Ovary (tissue), 7 donors: ENCODE measurements at regions not wholly inside any gene's neighbourhood (a gene's known extent, or its start where the extent isn't known, plus 50 kb on each side); places are given as distances from the start of the nearest gene placed in this dataset.
"Not testable (repeated sequence)": the region's sequence is repeated elsewhere in the genome, so short reads cannot be mapped to it uniquely, and the experiment has no call there.

Experiments used
- DNase-seq, 5 donors: peaks; one replicate each; pipeline ENCODE4 v3.0.0-alpha.2; 2019 to 2020
- H3K27ac ChIP-seq, 2 donors: fragments of 200-600 bp; one replicate each; pipeline versions ENCODE4 v1.5.1 to v1.8.0; 2019 to 2022
- H3K27me3 ChIP-seq: fragments of 200-600 bp; one replicate; pipeline ENCODE4 v1.8.0; 2022
- H3K36me3 ChIP-seq: fragments of 200-600 bp; sonication (generic); one replicate; pipeline ENCODE4 v1.5.1; 2019
- H3K4me1 ChIP-seq: one replicate; pipeline ENCODE4 v1.8.1; 2013; ENCODE audit warnings: mild to moderate bottlenecking, moderate library complexity; ENCODE audit not compliant: insufficient read depth
- H3K4me3 ChIP-seq: fragments of 200-600 bp; sonication (generic); one replicate; pipeline ENCODE4 v1.5.1; 2017
- H3K9me3 ChIP-seq, 2 donors: fragments of 200-600 bp in 1 of 2; sonication (generic) in 1 of 2; one replicate each; pipeline versions ENCODE4 v1.5.1 to v1.8.1; 2013 to 2019; ENCODE audit warnings: mild to moderate bottlenecking in 1 of 2, moderate library complexity in 1 of 2
- EP300 ChIP-seq: sonication (generic); formaldehyde crosslinking; IDR thresholded peaks from one replicate; pipeline ENCODE4 v1.6.1; 2017; ENCODE audit warnings: antibody characterized with exemption
- POLR2A ChIP-seq: fragments of 450-650 bp; IDR thresholded peaks from one replicate; pipeline ENCODE4 v1.6.1; 2017; ENCODE audit warnings: antibody characterized with exemption, mild to moderate bottlenecking, moderate library complexity
- WGBS, 3 donors: extraction: QIAGEN DNeasy Blood & Tissue Kit in 1 of 3; methylation state at CpG; one replicate each; pipeline versions ENCODE4 v1.1.5 to v1.1.7; 2013 to 2017; 5-methylcytosine and 5-hydroxymethylcytosine counted together
- intact Hi-C, 4 donors: fragments of 100-400 bp; cut with DNase I; formaldehyde crosslinking; loops; one replicate each; pipeline versions ENCODE4 v1.11.0 to v1.15.1; 2022 to 2023
- TF ChIP-seq, protein P1 (sequence below), 3 donors: fragments of 450-650 bp in 2 of 3; fragments of 200-600 bp in 1 of 3; IDR thresholded peaks; one replicate each; pipeline versions ENCODE4 v1.5.1 to v1.8.0; 2016 to 2022; ENCODE audit warnings: antibody characterized with exemption in 3 of 3, mild to moderate bottlenecking in 1 of 3
- donor health status: DM: no; HTN: no; CAD: no; lungs with moderate emphysema.
- donor health status: DM: no; HTN: no; CAD: no.
- donor health status: Bipolar disorder and iron deficiency.
- donor health status: DM: no; HTN: no; CAD: no.
- donor health status: DM: yes; HTN: yes; CAD: no.

DNA sequence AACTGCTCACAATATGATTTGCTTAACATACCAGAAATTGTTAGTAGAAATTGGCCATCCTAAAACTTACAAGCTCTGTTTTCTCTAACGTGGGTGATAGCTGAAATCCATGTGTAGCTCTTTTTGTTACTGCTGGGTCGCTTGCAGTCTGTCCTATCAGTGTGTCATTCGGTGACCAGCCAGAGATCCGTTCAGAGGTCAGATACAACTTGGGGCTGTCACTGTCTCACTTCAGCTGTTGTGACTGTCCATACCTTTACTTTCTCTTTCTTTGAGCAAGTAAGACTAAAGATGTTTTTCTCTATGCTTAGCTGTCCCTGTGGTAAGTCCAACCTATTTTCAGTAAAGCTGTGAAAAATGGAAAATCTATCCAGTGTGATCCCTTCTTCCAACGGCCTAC lies 282.9 kb upstream of the KCNH7 start:
- no peaks in the 10 kb centered on the region for H3K27me3 ChIP-seq
- WGBS, 3 donors: 13 to 20% (median 16%) methylated on average over 5 of the region's 5 CpGs
- H3K27ac ChIP-seq: peak overlapping the region in 1 of 2 donors; percentile 24
- H3K9me3 ChIP-seq: no peaks in the 10 kb centered on the region
- H3K4me3 ChIP-seq: no peak overlapping the region
- H3K36me3 ChIP-seq: no peaks in the 10 kb centered on the region
- intact Hi-C loops: no loop called here
- TF ChIP-seq EP300 (no peak), POLR2A (no peak)
- TF ChIP-seq, protein P1, sequence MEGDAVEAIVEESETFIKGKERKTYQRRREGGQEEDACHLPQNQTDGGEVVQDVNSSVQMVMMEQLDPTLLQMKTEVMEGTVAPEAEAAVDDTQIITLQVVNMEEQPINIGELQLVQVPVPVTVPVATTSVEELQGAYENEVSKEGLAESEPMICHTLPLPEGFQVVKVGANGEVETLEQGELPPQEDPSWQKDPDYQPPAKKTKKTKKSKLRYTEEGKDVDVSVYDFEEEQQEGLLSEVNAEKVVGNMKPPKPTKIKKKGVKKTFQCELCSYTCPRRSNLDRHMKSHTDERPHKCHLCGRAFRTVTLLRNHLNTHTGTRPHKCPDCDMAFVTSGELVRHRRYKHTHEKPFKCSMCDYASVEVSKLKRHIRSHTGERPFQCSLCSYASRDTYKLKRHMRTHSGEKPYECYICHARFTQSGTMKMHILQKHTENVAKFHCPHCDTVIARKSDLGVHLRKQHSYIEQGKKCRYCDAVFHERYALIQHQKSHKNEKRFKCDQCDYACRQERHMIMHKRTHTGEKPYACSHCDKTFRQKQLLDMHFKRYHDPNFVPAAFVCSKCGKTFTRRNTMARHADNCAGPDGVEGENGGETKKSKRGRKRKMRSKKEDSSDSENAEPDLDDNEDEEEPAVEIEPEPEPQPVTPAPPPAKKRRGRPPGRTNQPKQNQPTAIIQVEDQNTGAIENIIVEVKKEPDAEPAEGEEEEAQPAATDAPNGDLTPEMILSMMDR (IDR thresholded peaks at IDR 0.05): no peak
- DNase-seq: no peak
- H3K4me1 ChIP-seq: no peaks in the 10 kb centered on the region

DNA sequence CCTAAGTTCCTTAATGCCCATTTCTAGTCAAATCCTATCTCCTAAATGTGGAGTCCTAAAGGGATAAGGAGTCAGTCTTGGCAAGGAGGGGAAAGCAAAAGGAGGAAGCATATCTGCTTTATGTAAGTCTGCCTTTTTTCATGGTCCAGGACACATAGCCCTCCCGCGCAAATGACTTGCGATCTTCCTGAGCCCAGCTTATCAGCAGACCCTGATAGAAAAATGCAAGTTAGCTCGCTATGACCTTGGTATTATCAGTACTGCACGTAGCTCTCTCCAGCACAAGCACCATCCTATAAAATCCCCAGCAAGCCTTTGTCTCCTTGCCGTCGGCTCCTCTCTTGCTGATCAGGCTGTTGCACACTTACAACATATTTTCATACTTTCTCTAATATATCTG lies 281.4 kb upstream of the KCNH7 start:
- 2 to 5% (median 3%) methylated on average over 7 of the region's 7 CpGs for WGBS, 3 donors
- Histone ChIP-seq H3K9me3 (no peaks in the 10 kb centered on the region), H3K36me3 (no peaks in the 10 kb centered on the region), H3K4me1 (no peaks in the 10 kb centered on the region), H3K27me3 (no peaks in the 10 kb centered on the region), H3K27ac (peak overlapping the region in 1 of 2 donors; percentile 25), H3K4me3 (no peak overlapping the region)
- intact Hi-C loops: no loop called here
- peak in 4 of 5 donors; percentile 6 to 55 (median 26) for DNase-seq
- TF ChIP-seq POLR2A: no peak
- TF ChIP-seq, protein P1 (IDR thresholded peaks at IDR 0.05): no peak
- no peak for TF ChIP-seq EP300

DNA sequence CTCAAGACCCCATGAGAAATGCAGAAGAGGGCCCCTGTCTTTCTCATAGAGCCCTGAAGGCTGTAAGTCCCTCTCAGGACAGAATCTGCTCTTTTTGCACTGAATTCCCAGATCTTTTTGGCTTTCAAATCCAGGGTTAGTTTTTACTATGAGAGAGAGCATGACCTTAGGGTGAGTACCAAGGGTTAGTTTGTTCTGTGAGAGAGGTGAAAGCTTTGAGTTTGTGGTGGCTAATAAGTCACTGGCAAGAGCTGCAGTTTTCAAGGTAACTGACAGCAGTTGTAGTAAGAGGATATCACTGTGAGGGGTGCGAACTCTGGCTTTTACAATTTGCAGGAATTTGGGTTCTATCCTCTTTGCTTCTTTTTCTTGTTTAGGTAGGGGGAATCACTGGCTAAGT lies 248.4 kb upstream of the KCNH7 start:
- TF ChIP-seq EP300 (no peak), POLR2A (no peak)
- TF ChIP-seq, protein P1 (IDR thresholded peaks at IDR 0.05): no peak
- Histone ChIP-seq H3K4me3 (no peak overlapping the region), H3K27me3 (no peaks in the 10 kb centered on the region), H3K9me3 (no peaks in the 10 kb centered on the region), H3K36me3 (no peaks in the 10 kb centered on the region), H3K4me1 (no peaks in the 10 kb centered on the region), H3K27ac (no peak overlapping the region)
- 90 to 96% (median 93%) methylated on average over 1 of the region's 1 CpG for WGBS, 3 donors
- intact Hi-C loops: no loop called here
- DNase-seq: no peak

DNA sequence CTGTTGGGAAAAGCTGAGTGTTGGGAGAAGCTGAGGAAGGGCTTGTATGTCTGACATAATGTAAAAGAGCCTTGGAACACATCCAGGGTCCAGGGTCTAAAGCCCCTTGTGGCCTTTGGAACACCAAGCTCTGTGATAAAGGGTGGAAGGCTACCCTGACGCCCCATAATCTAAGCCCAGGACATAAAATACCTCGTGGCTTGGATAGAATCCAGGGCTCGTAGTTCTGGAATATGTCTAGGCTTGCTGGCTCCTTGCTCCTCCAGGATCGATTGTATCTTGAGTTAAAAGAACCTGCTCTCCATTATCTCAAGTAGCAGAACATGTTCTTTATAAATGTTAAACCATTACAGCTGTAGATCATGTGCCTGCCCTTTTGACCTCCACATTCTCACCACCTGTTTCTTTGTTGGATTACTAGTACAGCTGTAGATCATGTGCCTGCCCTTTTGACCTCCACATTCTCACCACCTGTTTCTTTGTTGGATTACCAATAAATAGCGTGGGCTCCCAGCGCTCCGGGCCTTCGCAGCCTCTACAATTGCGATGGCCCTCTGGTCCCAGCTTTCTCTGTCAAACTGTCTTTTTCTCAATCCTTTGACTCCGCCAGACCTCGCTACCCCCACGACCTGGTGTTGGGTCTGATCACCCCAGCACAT lies 246.9 kb upstream of the KCNH7 start:
- H3K4me3 ChIP-seq, H3K4me1 ChIP-seq, intact Hi-C loops, H3K27me3 ChIP-seq, H3K36me3 ChIP-seq, H3K9me3 ChIP-seq, H3K27ac ChIP-seq, DNase-seq: not testable (repeated sequence)
- 76 to 77% (median 77%) methylated on average over 12 of the region's 12 CpGs for WGBS, 3 donors

DNA sequence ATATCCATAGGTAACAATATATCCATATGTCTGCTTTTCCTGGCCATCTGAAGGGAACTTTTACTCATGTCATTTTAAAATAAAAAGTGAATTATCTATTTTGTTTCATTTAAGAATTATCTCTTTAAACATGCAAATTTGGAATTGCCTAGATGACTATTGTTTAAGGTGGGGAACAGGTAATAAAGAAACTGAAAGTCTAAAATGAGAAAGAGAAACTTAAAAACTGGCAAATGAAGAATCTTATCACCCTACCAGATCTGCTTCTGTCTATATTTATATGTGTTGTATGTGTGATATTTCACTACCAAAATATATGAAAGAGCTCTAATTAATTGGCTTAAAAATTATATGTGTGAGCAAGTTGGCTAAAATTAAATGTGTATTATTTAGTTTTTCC lies 243.2 kb upstream of the KCNH7 start:
- DNase-seq: no peak
- TF ChIP-seq EP300: no peak
- TF ChIP-seq, protein P1 (IDR thresholded peaks at IDR 0.05): no peak
- no peak for TF ChIP-seq POLR2A

More for the DNA sequence above, 243.2 kb upstream of the KCNH7 start:
- Histone ChIP-seq H3K4me1 (no peaks in the 10 kb centered on the region), H3K27ac (no peak overlapping the region), H3K9me3 (no peaks in the 10 kb centered on the region), H3K36me3 (no peaks in the 10 kb centered on the region), H3K4me3 (no peak overlapping the region), H3K27me3 (no peaks in the 10 kb centered on the region)
- intact Hi-C loops: no loop called here
